ENCODE measurements at regions not wholly inside any gene's neighbourhood (a gene's known extent, or its start where the extent isn't known, plus 50 kb on each side); places are given as distances from the start of the nearest gene placed in this dataset.
A peak's percentile ranks its signal among the peaks of the same experiment; 100 is the strongest.

DNA sequence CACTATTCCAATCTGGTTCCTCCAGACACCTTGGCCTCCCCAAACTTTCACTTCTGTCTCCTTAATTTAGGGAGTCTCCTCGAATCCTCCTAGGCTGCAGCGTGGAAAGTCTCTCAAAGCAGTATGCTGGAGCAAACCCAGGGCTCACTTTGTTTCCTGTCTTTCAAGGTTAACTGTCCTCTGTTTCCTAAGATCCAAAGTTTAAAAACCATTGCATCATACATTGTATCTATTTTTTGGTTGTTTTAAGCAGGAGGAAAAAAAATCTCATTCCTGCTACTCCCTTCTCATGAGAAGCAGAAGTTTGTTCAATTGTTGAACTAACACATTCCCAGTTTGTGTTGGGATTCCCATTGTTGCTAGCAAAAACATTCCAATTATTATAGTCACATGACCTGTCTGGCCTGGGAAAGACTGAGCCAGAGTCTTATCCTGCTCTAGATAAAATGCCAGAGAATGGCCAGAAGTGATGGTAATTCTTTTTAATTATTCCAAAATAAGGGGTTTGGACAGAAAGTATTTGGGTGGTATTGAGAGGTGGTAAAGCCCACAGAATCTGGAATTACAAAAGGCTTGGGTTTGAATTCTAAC, 67.3 kb downstream of the HSPB8 start:
- DNase-seq, result no peak

DNA sequence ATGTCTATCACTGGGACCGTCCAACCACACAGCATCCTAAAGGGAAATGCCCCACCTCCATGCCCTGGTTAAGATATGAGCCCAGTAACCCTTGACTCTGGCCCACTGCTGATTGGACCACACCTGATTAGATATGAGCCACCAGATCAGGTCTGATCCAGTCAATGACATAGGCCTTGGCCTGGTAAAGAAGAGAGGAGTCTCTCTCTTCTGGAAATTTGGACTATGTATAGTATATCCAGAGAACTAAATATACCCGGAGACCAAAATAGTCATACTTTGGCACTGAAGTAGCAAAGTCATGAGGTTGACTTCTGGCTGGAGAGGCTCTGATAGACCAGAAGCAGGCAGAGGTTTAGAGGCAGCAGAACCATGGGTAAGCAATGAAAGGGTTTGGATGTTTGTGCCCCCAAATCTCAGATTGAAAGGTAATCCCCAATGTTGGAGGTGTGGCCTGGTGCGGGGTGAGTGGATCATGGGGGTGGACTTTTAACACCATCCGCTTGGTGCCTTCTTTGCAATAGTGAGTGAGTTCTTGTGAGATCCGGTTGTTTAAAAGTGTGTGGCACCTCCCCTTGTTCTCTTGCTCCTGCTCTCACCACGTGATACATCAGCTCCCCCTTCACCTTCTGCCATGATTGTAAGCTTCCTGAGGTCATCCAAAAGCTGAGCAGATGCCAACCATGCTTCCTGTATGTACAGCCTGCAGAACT, 68.4 kb downstream of the HSPB8 start:
- DNase-seq, result no peak

DNA sequence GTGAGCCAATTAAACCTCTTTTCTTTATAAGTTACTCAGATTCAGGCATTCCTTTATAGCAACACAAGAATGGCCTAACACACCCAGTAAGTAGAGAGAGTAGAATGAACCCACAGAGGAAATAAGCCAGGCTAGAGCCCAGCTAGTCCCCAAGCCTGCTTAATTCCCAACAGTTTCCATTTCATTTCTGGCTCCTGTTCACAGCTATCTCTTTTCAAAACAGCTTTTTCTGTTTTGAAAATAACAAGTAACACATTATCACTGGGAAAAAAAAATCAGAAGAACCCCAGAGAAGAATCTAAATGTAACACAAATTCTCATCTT, 69.0 kb downstream of the HSPB8 start:
- no peak for DNase-seq

DNA sequence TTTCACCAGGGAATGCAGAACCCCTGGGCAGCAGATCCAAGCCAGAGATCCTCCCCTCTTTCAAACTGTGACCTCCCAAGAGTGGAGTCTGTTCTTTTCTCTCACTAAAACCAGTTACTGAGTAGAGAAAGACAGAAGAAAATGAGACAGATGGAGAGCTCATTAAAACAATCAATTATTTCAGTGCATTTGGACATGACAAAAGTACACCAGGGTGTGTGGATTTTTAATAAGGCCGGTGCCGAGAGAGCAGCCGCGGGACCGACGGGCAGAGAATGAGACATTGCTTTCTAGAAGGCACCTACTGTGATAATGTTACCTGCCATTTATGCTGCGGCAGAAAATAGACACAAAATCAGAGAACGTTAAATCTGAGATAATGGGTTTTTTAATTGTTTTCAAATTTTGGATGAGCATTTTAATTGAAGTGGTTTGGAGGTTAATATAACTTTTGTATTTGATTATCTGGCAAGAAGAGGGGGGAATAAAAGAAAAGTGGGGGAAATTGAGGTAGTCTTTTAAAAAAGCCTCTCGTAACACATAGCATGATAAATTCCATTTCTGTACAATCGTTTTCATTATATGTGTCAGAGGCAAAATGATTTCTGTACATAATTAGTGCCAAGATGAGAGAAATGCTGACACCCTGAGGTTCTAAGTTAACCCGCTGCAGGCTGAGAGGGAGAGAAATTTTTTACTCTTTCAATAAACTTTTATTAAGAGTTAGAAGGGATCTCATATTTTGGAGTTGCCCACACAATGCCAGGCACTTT, 70.8 kb downstream of the HSPB8 start:
- DNase-seq, result peak in 1 of 2 experiments; percentile 29

DNA sequence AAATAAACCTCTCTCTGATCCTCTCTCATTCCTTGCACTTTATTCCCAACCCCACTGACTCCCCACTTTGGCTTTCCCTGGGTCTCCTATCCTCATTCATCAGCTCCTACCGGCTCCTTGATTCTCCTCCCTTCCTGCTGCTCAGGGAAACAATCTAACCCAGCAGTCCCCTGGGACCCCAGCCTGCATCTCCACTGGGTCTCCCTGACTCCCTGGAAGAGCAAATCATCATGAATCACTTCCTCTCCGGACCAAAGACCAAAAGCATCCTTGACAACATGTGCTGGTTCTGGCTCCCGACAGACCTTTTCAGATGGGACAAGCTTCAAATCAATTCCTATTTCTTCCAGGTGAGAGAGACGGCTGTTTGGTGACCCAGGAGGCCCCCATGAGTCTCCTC, 76.6 kb downstream of the HSPB8 start:
- DNase-seq, result no peak

DNA sequence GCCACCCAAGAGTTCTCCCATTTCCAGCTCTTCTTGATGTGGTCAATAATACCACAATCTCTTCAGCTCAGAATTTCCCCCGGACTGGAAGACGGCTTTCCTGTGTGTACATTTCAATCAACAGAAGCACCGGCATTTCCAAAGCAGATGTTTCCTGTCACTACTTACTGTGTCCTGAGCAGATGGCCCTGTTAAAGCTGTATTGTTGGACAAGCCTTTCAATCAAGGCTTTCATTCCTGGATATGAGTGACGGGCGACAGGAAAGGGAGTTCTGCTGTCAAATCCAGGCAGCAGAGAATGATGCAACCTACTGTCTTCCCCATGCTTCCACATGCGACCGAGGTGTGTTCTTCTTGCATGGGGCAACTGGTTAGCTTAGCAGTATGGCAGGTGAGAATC, 76.4 kb upstream of the CCDC60 start:
- DNase-seq, result peak in 1 of 2 experiments; percentile 31

DNA sequence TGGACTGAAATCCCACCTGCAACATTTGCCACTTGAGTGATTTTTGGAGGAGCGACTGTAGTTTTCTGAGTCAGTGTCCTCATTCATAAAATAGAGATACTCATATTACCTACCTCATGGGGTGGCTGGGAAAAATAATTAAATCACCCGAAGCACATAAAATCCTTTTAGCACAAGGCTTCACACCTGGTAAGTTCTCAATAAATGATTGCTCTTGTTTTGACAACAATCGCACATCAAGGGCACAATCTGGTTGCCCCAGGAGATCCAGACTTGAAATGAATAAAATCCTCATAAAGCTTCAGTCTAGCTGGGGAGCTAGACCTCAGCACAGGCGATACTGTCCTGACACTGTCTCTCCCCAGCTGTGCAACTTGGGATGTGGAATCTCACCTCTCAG, 76.0 kb upstream of the CCDC60 start:
- peak in 1 of 2 experiments; percentile 31 for DNase-seq

DNA sequence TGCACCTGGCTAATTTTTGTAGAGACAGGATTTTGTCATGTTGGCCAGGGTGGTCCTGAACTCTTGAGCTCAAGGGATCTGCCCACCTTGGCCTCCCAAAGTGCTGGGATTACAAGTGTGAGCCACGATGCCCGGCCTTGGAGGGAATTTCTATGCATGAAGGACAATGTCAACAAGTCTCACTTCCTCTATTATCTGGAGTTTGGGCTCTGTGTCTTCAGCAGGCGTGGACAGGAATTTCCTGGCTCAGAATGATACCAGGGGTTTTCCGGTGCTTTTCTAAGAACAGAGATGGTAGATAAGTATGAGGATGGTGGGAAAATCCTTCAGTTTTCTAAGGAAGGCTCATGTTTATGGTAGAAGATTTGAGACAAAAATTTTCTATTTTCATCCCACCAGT, 75.0 kb upstream of the CCDC60 start:
- no peak for DNase-seq

DNA sequence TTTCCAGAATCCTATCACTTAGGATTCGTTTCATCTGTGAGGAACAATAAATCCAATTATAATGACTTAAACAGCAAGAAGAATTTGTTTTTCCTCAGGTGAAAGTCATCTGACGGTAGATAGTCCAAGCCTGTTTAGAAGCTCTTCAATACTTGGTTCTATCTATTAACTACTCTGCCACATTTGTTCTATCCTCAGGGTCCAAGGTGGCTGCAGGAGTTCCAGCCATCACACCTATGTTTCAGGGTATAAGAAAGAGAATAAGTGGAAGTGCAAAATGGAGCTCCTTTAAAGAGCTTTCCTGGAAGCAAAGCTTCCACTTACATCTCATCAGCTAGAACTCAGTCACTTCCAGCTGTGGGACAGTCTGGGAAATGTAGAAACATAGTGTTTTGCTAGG, 72.1 kb upstream of the CCDC60 start:
- DNase-seq, result no peak

DNA sequence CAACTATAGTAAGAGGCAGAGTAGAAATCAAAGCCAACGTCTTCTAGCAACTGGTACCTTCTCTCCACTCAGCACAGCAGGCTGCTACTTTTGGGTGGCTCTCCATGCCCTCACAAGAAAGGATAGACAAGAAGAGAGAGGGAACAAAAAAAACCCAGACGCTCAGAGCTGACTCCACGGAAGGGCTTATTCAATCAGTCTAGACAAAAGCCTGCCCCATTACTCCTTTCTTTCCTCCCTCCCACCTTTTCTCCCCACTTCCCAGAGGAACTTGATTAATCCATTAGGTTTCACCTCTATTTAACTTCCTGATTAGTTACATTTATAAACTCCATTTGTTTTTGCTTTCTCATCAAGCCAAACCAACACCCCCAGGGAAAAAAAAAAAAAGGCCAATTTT, 71.1 kb upstream of the CCDC60 start:
- DNase-seq, result no peak

DNA sequence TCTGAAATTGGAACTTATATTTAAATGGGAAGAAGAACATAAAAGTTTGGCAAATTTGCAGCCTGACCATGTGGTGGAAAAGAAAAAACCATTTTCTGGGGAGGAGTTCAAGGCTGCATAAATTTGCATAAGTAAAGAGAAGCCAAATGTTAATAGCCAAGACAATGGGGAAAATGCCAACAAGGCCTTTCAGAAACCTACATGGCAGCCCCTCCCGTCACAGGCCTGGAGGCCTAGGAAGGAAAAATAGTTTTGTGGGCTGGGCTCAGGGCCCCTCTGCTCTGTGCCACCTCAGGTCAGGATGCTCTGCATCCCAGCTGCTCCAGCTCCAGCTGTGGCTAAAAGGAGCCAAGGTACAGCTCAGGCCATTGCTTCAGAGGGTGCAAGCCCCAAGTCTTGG, 67.6 kb upstream of the CCDC60 start:
- DNase-seq, result no peak

DNA sequence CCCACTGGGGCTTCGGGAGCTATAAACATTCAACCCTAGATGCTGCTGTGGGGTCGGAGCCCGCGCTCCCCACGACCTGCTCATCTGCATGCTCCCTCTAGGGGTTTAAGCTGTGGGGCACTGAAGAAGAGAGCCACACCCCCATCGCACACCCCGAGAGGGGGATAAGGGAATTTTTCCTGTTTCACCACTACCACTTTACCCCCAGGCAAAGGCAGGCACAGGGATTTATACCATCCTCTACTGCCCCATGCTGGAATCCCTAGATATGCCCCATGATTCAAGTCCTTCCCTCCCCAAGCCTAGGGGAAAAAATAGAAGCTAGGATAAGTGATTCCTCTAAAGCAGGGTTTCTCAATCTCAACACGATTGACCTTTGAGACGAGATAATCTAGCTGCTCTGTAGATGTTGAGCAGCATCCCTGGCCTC, 59.9 kb upstream of the CCDC60 start:
- no peak for DNase-seq

DNA sequence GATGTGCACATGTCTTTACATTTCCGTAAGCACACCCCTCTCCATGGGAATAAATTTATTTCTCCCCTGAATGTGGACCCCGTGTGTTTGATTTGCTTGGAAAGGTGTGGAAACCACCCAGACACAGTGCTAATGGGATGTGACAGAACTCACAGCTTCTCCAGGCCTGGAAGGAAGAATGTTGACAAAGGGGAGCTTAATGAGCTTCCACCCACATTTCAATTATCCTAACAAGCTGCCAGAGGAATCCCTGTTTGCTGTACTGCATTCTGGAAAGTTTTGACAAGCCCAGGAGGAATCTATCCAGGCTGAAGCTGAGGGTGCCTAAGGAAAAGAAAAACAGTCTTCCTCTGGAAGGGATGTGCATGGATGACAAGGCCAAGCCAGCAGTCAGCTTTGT, 51.2 kb upstream of the CCDC60 start:
- no peak for DNase-seq
